ENCODE measurements at regions not wholly inside any gene's neighbourhood (a gene's known extent, or its start where the extent isn't known, plus 50 kb on each side); places are given as distances from the start of the nearest gene placed in this dataset.

DNA sequence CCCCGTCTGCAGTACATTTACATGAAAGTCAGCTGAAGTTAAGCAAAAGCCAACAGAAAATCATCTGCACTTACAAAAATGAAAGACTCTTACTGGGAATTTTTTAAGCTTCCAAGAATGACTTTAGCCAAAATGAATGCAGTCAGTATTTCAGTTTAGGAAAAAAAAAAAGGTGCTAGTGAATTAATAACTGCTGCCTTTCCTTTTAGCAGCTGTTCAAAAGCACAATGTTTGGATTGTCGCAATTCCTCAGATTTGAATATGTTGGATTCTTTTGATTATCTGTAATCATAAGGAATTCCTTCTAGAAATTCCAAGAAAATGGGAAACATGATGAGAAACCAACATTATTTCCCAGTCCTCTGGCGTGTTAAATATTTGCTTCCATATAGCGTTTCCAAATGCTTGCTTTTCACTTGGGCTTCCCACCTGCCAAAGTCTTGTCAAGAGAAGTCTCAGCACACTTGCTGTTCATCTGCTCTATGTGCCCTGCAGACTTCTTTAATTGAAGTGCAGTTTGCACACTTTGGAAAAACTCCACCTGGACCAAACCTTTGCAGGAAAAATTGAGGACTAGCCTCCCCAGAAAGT is 653.0 kb upstream of the SLC39A10 start:
- Histone ChIP-seq H3K9me3 (ENCODE audit: control insufficient read depth in 2 of 2, low read length in 2 of 2) (no peaks in the 10 kb centered on the region), H3K36me3 (ENCODE audit: control insufficient read depth in 2 of 2, insufficient read depth in 2 of 2, low read length in 2 of 2) (no peaks in the 10 kb centered on the region), H3K4me1 (ENCODE audit: control insufficient read depth, insufficient read depth, low read length) (no peaks in the 10 kb centered on the region), H3K27me3 (ENCODE audit: control insufficient read depth in 1 of 2, insufficient read depth in 2 of 2, low read length in 2 of 2) (no peaks in the 10 kb centered on the region), H3K4me3 (ENCODE audit: low read length in 2 of 2) (no peak overlapping the region), H3K9ac (ENCODE audit: low read length in 2 of 2) (no peak overlapping the region), H3K27ac (ENCODE audit: low read length) (no peak overlapping the region)

DNA sequence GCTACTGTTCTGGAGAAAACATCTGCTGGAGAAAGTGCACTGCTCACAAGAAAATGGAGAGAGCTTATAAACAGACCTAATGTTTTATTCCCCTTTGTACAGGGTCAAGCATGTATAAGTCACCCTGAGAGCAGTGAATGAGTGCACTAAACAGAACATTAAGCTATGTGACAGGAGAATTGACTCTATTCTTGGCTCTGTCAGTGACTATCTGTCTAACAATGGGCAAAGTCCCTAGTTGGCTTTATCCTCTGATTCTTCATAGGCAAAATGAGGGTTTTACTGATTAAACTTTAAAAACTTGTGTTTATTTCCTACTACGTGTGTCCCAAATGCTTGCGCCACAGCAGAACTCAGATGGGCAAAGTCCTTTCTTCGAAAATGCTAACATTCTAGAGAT is 655.1 kb upstream of the SLC39A10 start:
- Histone ChIP-seq H3K9me3 (ENCODE audit: control insufficient read depth in 2 of 2, low read length in 2 of 2) (no peaks in the 10 kb centered on the region), H3K9ac (ENCODE audit: low read length in 2 of 2) (no peak overlapping the region), H3K4me1 (ENCODE audit: control insufficient read depth, insufficient read depth, low read length) (no peaks in the 10 kb centered on the region), H3K27me3 (ENCODE audit: control insufficient read depth in 1 of 2, insufficient read depth in 2 of 2, low read length in 2 of 2) (no peaks in the 10 kb centered on the region), H3K4me3 (ENCODE audit: low read length in 2 of 2) (no peak overlapping the region), H3K36me3 (ENCODE audit: control insufficient read depth in 2 of 2, insufficient read depth in 2 of 2, low read length in 2 of 2) (no peaks in the 10 kb centered on the region), H3K27ac (ENCODE audit: low read length) (no peak overlapping the region)

- Histone ChIP-seq H3K4me3 (ENCODE audit: low read length in 2 of 2) (no peak overlapping the region), H3K27me3 (ENCODE audit: control insufficient read depth in 1 of 2, insufficient read depth in 2 of 2, low read length in 2 of 2) (no peaks in the 10 kb centered on the region), H3K9ac (ENCODE audit: low read length in 2 of 2) (no peak overlapping the region), H3K9me3 (ENCODE audit: control insufficient read depth in 2 of 2, low read length in 2 of 2) (no peaks in the 10 kb centered on the region), H3K36me3 (ENCODE audit: control insufficient read depth in 2 of 2, insufficient read depth in 2 of 2, low read length in 2 of 2) (no peaks in the 10 kb centered on the region), H3K4me1 (ENCODE audit: control insufficient read depth, insufficient read depth, low read length) (no peaks in the 10 kb centered on the region), H3K27ac (ENCODE audit: low read length) (no peak overlapping the region)
Measured at GRCh38 chr2:194999771-195000170, 657.3 kb upstream of the SLC39A10 start.

DNA sequence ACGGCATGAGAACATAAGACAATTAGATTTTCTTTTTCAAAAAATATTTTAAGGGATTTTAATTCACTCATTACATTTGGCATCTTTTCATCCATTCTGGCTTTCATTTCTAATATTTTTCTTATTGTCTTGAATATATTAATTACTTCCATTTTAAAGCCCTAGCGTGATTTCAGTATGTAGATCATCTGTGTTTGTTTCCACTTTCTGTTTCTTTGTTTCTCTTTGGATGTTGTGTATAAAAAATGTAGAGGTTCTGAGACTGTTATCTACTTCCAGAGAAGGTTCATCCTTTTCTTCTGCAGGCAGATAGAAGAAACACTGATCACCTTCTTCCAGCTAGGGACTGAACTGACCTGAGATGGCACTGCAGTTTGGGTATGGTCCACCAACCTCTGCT is 664.4 kb upstream of the SLC39A10 start:
- Histone ChIP-seq H3K9me3 (ENCODE audit: control insufficient read depth in 2 of 2, low read length in 2 of 2) (no peaks in the 10 kb centered on the region), H3K27me3 (ENCODE audit: control insufficient read depth in 1 of 2, insufficient read depth in 2 of 2, low read length in 2 of 2) (no peaks in the 10 kb centered on the region), H3K4me1 (ENCODE audit: control insufficient read depth, insufficient read depth, low read length) (no peaks in the 10 kb centered on the region), H3K36me3 (ENCODE audit: control insufficient read depth in 2 of 2, insufficient read depth in 2 of 2, low read length in 2 of 2) (no peaks in the 10 kb centered on the region), H3K9ac (ENCODE audit: low read length in 2 of 2) (no peak overlapping the region), H3K4me3 (ENCODE audit: low read length in 2 of 2) (no peak overlapping the region), H3K27ac (ENCODE audit: low read length) (no peak overlapping the region)

GRCh38 chr2:194985258-194985657 is 671.8 kb upstream of the SLC39A10 start:
- Histone ChIP-seq H3K4me3 (ENCODE audit: low read length in 2 of 2) (no peak overlapping the region), H3K36me3 (ENCODE audit: control insufficient read depth in 2 of 2, insufficient read depth in 2 of 2, low read length in 2 of 2) (no peaks in the 10 kb centered on the region), H3K27ac (ENCODE audit: low read length) (no peak overlapping the region), H3K9me3 (ENCODE audit: control insufficient read depth in 2 of 2, low read length in 2 of 2) (peaks cover 0 to 3% of the 10 kb centered on the region in 2 donors), H3K4me1 (ENCODE audit: control insufficient read depth, insufficient read depth, low read length) (no peaks in the 10 kb centered on the region), H3K9ac (ENCODE audit: low read length in 2 of 2) (no peak overlapping the region), H3K27me3 (ENCODE audit: control insufficient read depth in 1 of 2, insufficient read depth in 2 of 2, low read length in 2 of 2) (no peaks in the 10 kb centered on the region)

GRCh38 chr2:194962254-194962653 is 694.8 kb upstream of the SLC39A10 start:
- Histone ChIP-seq H3K27ac (ENCODE audit: low read length) (no peak overlapping the region), H3K9me3 (ENCODE audit: control insufficient read depth in 2 of 2, low read length in 2 of 2) (no peaks in the 10 kb centered on the region), H3K36me3 (ENCODE audit: control insufficient read depth in 2 of 2, insufficient read depth in 2 of 2, low read length in 2 of 2) (no peaks in the 10 kb centered on the region), H3K27me3 (ENCODE audit: control insufficient read depth in 1 of 2, insufficient read depth in 2 of 2, low read length in 2 of 2) (no peaks in the 10 kb centered on the region), H3K4me3 (ENCODE audit: low read length in 2 of 2) (no peak overlapping the region), H3K4me1 (ENCODE audit: control insufficient read depth, insufficient read depth, low read length) (no peaks in the 10 kb centered on the region), H3K9ac (ENCODE audit: low read length in 2 of 2) (no peak overlapping the region)

DNA sequence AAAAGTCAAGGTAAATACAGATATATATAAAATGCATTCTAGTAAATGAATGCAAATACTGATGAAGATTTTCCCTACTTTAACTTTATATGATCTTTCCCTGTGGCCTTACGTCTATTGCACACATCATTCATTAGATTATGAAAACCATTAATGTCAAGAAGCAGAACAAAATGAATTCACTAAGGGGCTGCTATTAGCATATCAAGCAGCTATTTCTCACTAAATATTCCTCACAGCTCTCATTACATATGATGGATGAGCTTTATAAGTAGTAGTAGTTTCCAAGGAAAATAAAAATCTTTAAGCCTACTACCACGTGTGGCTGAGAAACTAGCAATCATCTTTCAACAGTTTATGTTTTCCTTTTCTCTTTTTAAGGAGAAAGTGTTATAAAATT is 702.8 kb upstream of the SLC39A10 start:
- H3K9me3 ChIP-seq (ENCODE audit: control insufficient read depth in 2 of 2, low read length in 2 of 2): no peaks in the 10 kb centered on the region
- no peaks in the 10 kb centered on the region for H3K27me3 ChIP-seq (ENCODE audit: control insufficient read depth in 1 of 2, insufficient read depth in 2 of 2, low read length in 2 of 2)
- no peaks in the 10 kb centered on the region for H3K36me3 ChIP-seq (ENCODE audit: control insufficient read depth in 2 of 2, insufficient read depth in 2 of 2, low read length in 2 of 2)

GRCh38 chr2:194946826-194947225 is 710.2 kb upstream of the SLC39A10 start:
- Histone ChIP-seq H3K27ac (ENCODE audit: low read length) (no peak overlapping the region), H3K4me3 (ENCODE audit: low read length in 2 of 2) (no peak overlapping the region), H3K9me3 (ENCODE audit: control insufficient read depth in 2 of 2, low read length in 2 of 2) (no peaks in the 10 kb centered on the region), H3K4me1 (ENCODE audit: control insufficient read depth, insufficient read depth, low read length) (no peaks in the 10 kb centered on the region), H3K27me3 (ENCODE audit: control insufficient read depth in 1 of 2, insufficient read depth in 2 of 2, low read length in 2 of 2) (no peaks in the 10 kb centered on the region), H3K9ac (ENCODE audit: low read length in 2 of 2) (no peak overlapping the region), H3K36me3 (ENCODE audit: control insufficient read depth in 2 of 2, insufficient read depth in 2 of 2, low read length in 2 of 2) (no peaks in the 10 kb centered on the region)

More for the DNA sequence above, 702.8 kb upstream of the SLC39A10 start:
- no peak overlapping the region for H3K27ac ChIP-seq (ENCODE audit: low read length)
- no peaks in the 10 kb centered on the region for H3K4me1 ChIP-seq (ENCODE audit: control insufficient read depth, insufficient read depth, low read length)
- no peak overlapping the region for H3K9ac ChIP-seq (ENCODE audit: low read length in 2 of 2)
- no peak overlapping the region for H3K4me3 ChIP-seq (ENCODE audit: low read length in 2 of 2)

- Histone ChIP-seq H3K9ac (ENCODE audit: low read length in 2 of 2) (no peak overlapping the region), H3K4me3 (ENCODE audit: low read length in 2 of 2) (no peak overlapping the region), H3K9me3 (ENCODE audit: control insufficient read depth in 2 of 2, low read length in 2 of 2) (no peaks in the 10 kb centered on the region), H3K4me1 (ENCODE audit: control insufficient read depth, insufficient read depth, low read length) (no peaks in the 10 kb centered on the region), H3K36me3 (ENCODE audit: control insufficient read depth in 2 of 2, insufficient read depth in 2 of 2, low read length in 2 of 2) (no peaks in the 10 kb centered on the region), H3K27ac (ENCODE audit: low read length) (no peak overlapping the region), H3K27me3 (ENCODE audit: control insufficient read depth in 1 of 2, insufficient read depth in 2 of 2, low read length in 2 of 2) (no peaks in the 10 kb centered on the region)
Measured at GRCh38 chr2:194938066-194938465, 719.0 kb upstream of the SLC39A10 start.

DNA sequence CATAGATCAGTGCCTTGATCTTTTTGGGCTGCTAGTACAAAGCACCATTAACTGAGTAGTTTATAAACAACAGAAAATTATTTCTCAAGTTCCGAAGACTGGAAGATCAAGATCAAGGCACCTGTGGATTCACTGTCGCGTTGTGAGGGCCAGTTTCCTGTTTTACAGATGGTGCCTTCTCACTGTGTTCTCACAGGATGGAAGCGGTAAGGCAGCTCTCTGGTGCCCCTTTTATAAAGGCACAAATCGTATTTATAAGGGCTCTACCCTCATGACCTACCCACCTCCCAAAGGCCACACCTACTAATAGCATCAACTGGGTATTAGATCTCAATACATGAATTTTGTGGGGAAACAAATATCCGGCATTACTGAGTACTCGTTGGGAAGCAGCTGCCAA is 729.5 kb upstream of the SLC39A10 start:
- Histone ChIP-seq H3K27ac (ENCODE audit: low read length) (no peak overlapping the region), H3K36me3 (ENCODE audit: control insufficient read depth in 2 of 2, insufficient read depth in 2 of 2, low read length in 2 of 2) (no peaks in the 10 kb centered on the region), H3K4me3 (ENCODE audit: low read length in 2 of 2) (no peak overlapping the region), H3K9ac (ENCODE audit: low read length in 2 of 2) (no peak overlapping the region), H3K4me1 (ENCODE audit: control insufficient read depth, insufficient read depth, low read length) (no peaks in the 10 kb centered on the region), H3K9me3 (ENCODE audit: control insufficient read depth in 2 of 2, low read length in 2 of 2) (no peaks in the 10 kb centered on the region), H3K27me3 (ENCODE audit: control insufficient read depth in 1 of 2, insufficient read depth in 2 of 2, low read length in 2 of 2) (no peaks in the 10 kb centered on the region)

- no peaks in the 10 kb centered on the region for H3K9me3 ChIP-seq (ENCODE audit: control insufficient read depth in 2 of 2, low read length in 2 of 2)
- H3K9ac ChIP-seq (ENCODE audit: low read length in 2 of 2): no peak overlapping the region
- H3K36me3 ChIP-seq (ENCODE audit: control insufficient read depth in 2 of 2, insufficient read depth in 2 of 2, low read length in 2 of 2): no peaks in the 10 kb centered on the region
- H3K27ac ChIP-seq (ENCODE audit: low read length): no peak overlapping the region
- H3K4me1 ChIP-seq (ENCODE audit: control insufficient read depth, insufficient read depth, low read length): no peaks in the 10 kb centered on the region
- no peaks in the 10 kb centered on the region for H3K27me3 ChIP-seq (ENCODE audit: control insufficient read depth in 1 of 2, insufficient read depth in 2 of 2, low read length in 2 of 2)
- no peak overlapping the region for H3K4me3 ChIP-seq (ENCODE audit: low read length in 2 of 2)
Measured at GRCh38 chr2:194926873-194927272, 730.2 kb upstream of the SLC39A10 start.

Data from stomach smooth muscle (tissue), 2 donors.